HG03039 (cell line): ENCODE measurements at regions not wholly inside any gene's neighbourhood (a gene's known extent, or its start where the extent isn't known, plus 50 kb on each side); places are given as distances from the start of the nearest gene placed in this dataset.

Experiments
- ATAC-seq: cut with Tn5 transposase; IDR thresholded peaks from one replicate; pipeline ENCODE4 v1.9.1; 2021; ENCODE audit warnings: mild to moderate bottlenecking, moderate library complexity; ENCODE audit not compliant: unreplicated experiment

DNA sequence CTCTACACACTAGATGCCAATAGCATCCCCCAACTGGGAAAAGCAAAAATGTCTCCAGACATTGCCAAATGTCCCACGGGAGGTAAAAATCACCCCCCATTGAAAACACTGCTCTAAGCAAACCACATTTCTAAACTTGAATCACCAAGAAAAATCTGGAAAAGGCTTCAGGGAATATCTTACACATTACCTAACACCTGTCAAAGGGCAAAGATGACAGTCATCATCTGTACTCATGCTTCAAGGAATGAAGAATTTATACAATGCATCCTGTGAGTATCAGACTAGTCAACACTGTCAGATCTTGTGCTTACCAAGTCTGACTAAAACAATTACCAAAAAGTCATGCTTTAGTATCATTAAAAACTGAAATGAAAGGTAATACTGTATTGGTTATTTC, 161.6 kb upstream of the SOX5 start:
- no peak for ATAC-seq

DNA sequence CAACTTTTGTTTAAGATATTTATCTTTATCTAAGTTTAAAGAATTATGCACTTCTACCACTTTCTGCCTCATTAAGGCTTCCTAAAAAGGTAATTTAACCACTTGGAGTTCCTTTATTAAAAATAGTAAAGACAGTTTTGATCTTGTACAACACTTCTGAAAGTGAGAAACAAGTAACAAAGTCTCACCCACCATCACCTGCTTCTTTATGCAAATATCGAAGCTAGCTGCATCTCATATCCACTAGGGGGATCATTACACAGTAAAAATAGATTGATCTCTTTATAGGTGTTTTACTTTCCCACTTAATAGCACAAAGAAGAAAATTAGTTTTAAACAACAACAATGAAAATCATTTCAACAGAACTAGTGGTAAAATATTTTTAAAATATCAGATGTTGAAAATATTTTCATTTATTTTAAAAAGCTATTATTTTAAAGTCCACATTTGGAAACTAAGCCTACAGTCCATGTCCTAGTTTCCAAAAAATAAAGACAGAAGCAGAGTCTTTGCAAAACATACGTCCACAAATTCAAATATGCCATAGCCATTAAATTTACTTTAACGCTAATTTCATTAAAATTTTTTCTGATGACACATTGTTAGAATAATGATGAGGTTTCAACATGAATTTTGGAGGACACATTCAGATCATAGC, 160.0 kb upstream of the SOX5 start:
- ATAC-seq = peak; percentile 95

DNA sequence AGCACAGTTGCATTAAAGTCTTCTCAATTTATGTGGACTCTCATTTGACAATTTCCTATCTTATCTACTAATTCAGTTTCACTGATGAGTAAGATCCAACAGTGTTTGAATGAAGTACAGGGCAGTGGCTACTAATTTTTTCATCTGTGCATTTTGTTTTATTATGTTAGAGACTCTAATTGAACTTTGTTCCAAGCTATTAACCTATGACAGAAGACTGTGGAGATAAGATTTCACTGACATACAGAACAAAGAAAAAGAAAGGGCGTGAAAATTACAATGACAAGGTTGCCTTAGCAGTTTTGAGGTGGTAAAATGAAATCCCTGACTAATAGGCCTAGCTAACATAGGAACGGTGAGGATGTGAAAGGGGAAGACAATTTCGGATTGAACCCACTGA, 153.2 kb upstream of the SOX5 start:
- no peak for ATAC-seq

- ATAC-seq = no peak
Observed at GRCh38 chr12:24099576-24099975, 150.1 kb upstream of the SOX5 start.

- no peak for ATAC-seq
Observed at GRCh38 chr12:24095245-24095644, 145.8 kb upstream of the SOX5 start.

DNA sequence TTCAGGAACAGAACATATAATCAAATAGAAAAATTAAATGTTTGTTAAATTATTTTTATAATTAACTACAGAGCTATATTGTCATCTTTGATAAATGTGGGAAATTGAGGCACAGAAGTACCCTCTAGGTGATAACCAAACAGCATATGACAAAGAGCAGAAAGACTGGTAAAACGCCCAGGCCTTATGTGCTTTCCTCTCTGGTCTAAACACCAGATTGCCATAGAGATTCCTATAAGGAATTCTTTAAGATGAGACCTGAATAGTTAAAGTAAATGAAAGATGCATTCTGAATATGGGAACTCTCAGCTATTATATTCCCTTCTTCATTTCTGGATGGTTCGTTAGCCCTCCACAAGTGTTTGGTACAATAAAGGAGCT, 140.0 kb upstream of the SOX5 start:
- no peak for ATAC-seq

- no peak for ATAC-seq
Observed at GRCh38 chr12:24088751-24089509, 139.5 kb upstream of the SOX5 start.

DNA sequence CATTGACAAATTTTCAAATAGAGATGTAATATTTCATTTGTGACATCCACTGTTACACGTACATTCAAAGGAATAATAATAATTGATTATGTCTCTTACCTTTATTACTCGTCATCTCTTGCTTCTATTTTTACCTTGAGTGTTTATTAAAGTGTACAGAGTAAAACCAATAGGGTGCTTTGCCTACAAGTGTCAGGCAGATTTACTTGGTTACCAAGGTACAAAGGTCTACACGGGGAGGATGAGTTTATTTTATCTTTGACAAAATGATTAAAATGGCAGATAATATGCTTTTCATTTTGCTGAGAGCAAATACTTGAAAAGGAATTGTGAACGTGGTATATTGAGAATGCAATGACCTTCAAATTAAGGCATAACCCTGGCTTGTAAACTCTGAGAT, 137.8 kb upstream of the SOX5 start:
- no peak for ATAC-seq

DNA sequence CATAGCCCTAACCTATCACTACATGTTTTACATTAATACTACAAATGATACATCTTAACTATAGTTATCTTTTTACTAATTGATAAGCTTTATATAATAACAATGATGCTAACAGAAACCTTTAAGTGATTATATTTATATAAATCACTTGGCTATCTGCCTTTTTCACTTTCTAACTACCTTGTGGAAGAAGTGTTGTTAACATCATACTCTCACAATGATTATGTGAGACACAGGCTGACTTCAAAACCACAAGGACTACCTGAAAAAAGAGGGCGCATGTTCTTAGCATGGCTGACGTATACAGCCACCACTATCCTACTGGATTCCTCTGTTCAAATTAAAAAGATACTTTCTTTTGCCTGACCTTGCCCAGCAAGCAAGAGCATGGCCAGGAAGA, 135.3 kb upstream of the SOX5 start:
- no peak for ATAC-seq

DNA sequence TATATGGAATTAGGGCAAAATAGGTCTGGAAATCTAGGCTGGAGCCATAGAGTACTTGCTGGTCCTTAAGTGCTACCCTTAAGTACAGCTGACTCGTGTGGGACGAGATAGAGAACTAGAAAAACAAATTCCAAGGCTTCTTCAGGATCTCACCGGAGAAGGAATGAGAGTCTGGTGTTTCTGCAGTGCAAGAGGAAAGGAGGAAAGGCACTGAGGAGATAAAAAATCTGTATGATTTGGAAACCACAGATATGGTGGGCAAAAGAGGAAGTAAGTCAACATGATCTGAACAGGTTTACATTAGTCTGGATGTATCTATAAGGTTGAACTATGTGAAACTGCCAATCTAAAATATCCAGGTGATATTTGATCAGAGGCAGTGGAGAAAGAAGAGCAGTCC, 134.4 kb upstream of the SOX5 start:
- no peak for ATAC-seq

DNA sequence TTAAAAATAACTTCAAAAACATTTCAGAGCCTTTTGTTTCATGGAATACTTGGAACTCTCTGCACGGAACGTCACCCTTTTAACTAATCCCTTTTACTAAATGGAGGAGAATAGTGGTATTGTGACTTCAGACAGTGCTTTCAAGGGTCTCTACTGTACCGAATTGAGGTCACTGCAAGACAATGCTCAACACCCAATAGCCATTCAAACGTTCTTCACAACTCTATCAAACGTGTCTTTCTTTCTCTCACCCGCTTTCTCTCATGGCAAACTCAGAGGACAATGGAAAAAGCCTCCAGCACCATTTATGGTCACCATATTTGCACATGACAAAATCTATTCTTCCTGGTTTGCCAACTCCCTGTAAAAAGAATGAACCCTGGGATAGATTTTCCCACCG, 132.1 kb upstream of the SOX5 start:
- no peak for ATAC-seq

- no peak for ATAC-seq
Observed at GRCh38 chr12:24081092-24081529, 131.6 kb upstream of the SOX5 start.

DNA sequence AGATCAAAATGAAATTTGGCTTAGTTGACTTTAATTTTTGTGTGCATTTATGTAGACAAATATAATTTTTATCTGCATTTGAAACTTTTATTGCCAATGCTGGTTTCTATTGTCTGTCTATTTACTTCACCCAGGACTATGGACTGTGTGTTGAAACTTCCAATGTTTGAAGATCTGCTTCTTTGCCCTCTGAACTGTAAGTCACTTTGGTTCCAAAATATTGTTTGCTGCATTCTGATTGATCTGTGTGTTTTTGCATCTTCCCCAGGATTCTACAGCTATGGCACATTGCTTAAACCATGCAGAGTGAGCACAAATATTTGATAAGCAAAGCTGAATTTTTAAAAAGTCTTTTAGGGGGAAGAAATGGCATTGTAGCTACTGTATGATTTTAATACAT, 131.0 kb upstream of the SOX5 start:
- ATAC-seq = no peak

GRCh38 chr12:24079083-24079482, 129.6 kb upstream of the SOX5 start:
- no peak for ATAC-seq

DNA sequence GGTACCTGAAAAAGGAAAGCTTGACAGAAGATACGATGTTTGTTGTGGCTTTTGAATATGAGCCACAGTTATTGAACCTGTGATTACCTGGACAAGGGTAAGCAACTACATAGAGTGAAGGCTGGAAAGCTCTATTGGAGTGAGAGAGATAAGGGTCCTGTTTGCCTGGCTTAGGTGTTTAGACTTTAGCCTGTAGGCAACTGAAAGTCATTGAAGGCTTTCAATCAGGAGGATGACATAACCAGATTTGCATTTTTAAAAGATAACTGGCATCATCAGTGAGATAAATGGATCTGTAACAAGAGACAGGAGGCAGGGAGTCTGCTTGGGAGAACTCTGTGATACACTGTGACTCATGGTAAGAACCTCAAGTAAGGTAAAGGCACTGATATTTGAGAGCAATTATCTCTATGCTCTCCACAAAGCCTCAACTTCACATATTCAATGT, 128.9 kb upstream of the SOX5 start:
- no peak for ATAC-seq

DNA sequence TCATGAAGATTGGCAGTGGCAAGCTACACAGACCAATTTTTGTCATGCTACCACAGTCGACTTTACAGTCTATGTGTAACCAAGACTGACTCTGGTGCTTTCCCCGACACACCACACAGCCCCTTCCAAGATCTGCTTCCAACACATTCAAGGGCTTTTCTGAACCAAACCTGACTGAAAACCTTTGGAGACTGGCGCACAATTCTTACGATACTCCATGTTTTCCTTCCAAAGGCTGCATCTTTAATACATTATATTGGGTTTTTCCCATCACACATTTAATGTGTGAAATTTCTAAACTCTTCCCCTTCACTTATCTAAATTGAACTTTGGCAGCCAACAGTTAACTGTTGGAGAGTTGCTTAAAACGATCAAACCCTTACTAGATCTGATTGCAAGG, 127.7 kb upstream of the SOX5 start:
- ATAC-seq = no peak

GRCh38 chr12:24075650-24076049, 126.2 kb upstream of the SOX5 start:
- ATAC-seq = no peak

DNA sequence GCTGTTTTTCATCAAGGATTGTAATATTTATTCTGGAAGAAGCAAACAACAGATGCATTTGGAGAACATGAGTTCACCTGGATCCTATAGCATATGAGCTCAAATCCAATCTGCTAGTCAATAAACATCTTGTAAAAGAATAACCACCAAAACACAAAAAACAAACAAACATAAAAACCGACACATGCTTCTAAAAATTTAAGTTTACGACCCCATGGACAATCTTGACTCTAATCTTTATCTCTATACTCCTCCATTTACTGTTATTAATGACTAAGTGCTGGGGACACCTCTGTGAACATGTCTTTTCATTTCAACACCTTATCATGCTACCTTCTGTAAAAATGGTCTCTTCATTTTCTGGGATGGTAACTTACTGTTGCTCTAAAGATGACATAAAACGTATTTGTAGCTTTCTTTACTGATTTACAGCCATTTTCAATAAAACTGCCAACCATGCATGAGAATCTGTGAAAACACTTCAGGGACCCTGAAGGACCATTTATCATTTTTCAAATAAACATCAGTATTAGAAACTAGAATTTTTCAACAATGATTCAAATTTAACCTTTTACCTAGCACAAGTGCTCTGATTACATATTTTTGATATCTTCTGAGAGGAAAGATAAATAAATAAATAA, 123.8 kb upstream of the SOX5 start:
- no peak for ATAC-seq

- no peak for ATAC-seq
Observed at GRCh38 chr12:24072302-24072701, 122.8 kb upstream of the SOX5 start.

DNA sequence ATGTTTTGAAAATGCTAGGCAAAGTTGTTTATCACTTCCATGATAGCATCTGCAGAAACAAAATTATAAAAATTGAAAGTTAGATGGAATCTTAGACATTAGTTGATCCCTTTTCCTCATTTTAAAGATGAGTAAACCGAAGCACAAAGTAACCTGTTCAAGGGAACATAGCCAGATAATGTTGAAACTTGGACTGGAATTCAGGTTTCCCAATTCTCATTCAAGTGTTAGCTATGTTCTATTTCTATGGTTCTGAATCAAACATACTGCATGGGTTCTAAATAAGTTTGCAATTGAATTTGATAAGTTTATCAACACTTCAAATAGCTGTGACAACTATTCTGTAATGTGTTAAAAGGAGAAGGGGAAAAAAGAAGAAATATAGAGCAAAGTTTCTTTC, 122.4 kb upstream of the SOX5 start:
- ATAC-seq = no peak

- ATAC-seq = no peak
Observed at GRCh38 chr12:24069532-24070395, 120.3 kb upstream of the SOX5 start.
